ENCODE measurements at regions not wholly inside any gene's neighbourhood (a gene's known extent, or its start where the extent isn't known, plus 50 kb on each side); places are given as distances from the start of the nearest gene placed in this dataset.

DNA sequence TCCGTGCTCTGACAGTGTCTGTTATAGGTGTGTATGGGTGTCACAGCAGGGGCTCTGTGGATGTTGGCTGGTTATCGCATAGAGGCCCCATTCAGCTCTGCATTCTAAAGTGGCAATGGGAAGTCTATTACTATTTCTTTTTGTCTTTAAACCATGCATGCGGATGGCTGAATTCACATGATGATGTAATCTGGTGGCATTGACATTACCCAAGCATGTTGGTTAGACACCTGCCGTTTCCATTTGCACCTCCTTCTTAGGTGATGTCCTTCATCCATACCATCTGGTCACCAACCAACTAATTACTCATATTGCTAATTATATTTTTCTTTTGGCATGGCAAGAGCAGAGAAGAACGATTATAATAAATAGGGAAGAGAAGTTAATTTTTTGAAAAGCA is 270.8 kb upstream of the RGS6 start:
- TF ChIP-seq CTCF (IDR thresholded peaks at IDR 0.05; ENCODE audit: insufficient read depth, low read length, poor library complexity, severe bottlenecking) = no peak
- no peak for TF ChIP-seq EZH2phosphoT487 (conservative IDR thresholded peaks at IDR 0.05; ENCODE audit: low read length)
- no peak overlapping the region for H3K9ac ChIP-seq (ENCODE audit: low read length)
- H3K27me3 ChIP-seq (ENCODE audit: low read length) = no peaks in the 10 kb centered on the region
- no peaks in the 10 kb centered on the region for H4K20me1 ChIP-seq (ENCODE audit: low read depth, low read length)
- no peaks in the 10 kb centered on the region for H3K79me2 ChIP-seq (ENCODE audit: insufficient read depth, low read length)
- H3F3A ChIP-seq (ENCODE audit: insufficient read depth) = no peaks in the 10 kb centered on the region
- no peak overlapping the region for H3K4me3 ChIP-seq (ENCODE audit: insufficient read depth, low read length, poor library complexity, severe bottlenecking)
- H3K4me2 ChIP-seq (ENCODE audit: low read depth, low read length, poor library complexity, severe bottlenecking) = no peak overlapping the region
- H3K36me3 ChIP-seq (ENCODE audit: low read length) = no peaks in the 10 kb centered on the region
- no peak overlapping the region for H3K27ac ChIP-seq (ENCODE audit: low read depth, low read length)
- no peak overlapping the region for H2AFZ ChIP-seq (ENCODE audit: low read depth, low read length, severe bottlenecking)
- no peaks in the 10 kb centered on the region for H3K9me2 ChIP-seq (replicated peaks; ENCODE audit: insufficient read depth, low read length)
- no peaks in the 10 kb centered on the region for H3K9me3 ChIP-seq (ENCODE audit: insufficient read depth, low read length)

DNA sequence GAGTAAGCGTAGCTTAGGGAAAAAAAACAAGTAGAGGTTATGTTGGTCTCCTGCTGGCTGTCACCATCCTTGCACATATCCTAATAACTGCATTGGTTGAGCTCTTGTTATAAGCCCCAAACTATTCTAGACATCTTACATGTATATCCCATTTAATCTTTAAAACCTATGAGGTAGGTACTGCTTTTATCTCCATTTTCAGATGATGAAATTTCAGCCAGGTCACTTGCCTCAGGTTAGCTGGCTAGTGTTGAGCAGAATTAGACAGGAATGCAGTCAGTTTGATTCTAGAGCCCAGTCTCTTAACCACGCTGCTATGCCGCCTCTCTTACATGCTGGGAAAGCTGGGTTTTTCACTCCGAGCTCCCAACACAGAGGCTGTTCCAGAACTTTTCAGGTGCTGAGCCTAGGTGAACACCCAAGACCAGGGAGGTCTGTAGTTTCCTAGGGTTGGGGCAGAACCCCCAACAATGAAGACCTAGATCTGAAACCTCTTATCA is 269.9 kb upstream of the RGS6 start:
- TF ChIP-seq EZH2phosphoT487 (conservative IDR thresholded peaks at IDR 0.05; ENCODE audit: low read length) (no peak), CTCF (IDR thresholded peaks at IDR 0.05; ENCODE audit: insufficient read depth, low read length, poor library complexity, severe bottlenecking) (no peak)
- Histone ChIP-seq H3K27ac (ENCODE audit: low read depth, low read length) (no peak overlapping the region), H4K20me1 (ENCODE audit: low read depth, low read length) (no peaks in the 10 kb centered on the region), H3K9me2 (replicated peaks; ENCODE audit: insufficient read depth, low read length) (no peaks in the 10 kb centered on the region), H3K27me3 (ENCODE audit: low read length) (no peaks in the 10 kb centered on the region), H3K36me3 (ENCODE audit: low read length) (no peaks in the 10 kb centered on the region), H3K4me2 (ENCODE audit: low read depth, low read length, poor library complexity, severe bottlenecking) (no peak overlapping the region), H2AFZ (ENCODE audit: low read depth, low read length, severe bottlenecking) (no peak overlapping the region), H3K9ac (ENCODE audit: low read length) (no peak overlapping the region), H3K9me3 (ENCODE audit: insufficient read depth, low read length) (no peaks in the 10 kb centered on the region), H3F3A (ENCODE audit: insufficient read depth) (no peaks in the 10 kb centered on the region), H3K79me2 (ENCODE audit: insufficient read depth, low read length) (no peaks in the 10 kb centered on the region), H3K4me3 (ENCODE audit: insufficient read depth, low read length, poor library complexity, severe bottlenecking) (no peak overlapping the region)

DNA sequence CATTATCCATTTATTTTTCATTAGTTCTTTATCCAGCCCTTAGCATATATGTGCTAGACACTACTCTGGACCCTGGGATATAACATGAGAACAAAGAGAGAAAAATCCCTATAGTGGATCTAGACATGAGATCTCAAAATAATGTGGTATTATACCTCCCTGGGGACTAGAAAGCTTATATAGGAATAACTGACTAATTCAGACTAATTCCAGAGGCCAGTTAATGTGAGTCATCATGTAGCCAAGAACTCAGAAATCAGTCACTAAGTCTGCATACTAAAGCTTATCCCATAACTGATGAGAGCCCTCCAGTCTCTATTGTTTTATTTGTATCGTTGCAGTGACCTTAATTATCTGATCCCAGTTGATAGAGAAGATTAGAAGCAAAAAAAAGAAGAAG is 267.1 kb upstream of the RGS6 start:
- TF ChIP-seq EZH2phosphoT487 (conservative IDR thresholded peaks at IDR 0.05; ENCODE audit: low read length) = no peak
- no peak for TF ChIP-seq CTCF (IDR thresholded peaks at IDR 0.05; ENCODE audit: insufficient read depth, low read length, poor library complexity, severe bottlenecking)
- no peaks in the 10 kb centered on the region for H3K36me3 ChIP-seq (ENCODE audit: low read length)
- no peak overlapping the region for H3K4me3 ChIP-seq (ENCODE audit: insufficient read depth, low read length, poor library complexity, severe bottlenecking)
- no peak overlapping the region for H3K27ac ChIP-seq (ENCODE audit: low read depth, low read length)
- H3K27me3 ChIP-seq (ENCODE audit: low read length) = no peaks in the 10 kb centered on the region
- H3K9ac ChIP-seq (ENCODE audit: low read length) = no peak overlapping the region
- H2AFZ ChIP-seq (ENCODE audit: low read depth, low read length, severe bottlenecking) = no peak overlapping the region
- H3F3A ChIP-seq (ENCODE audit: insufficient read depth) = no peaks in the 10 kb centered on the region
- H3K9me2 ChIP-seq (replicated peaks; ENCODE audit: insufficient read depth, low read length) = no peaks in the 10 kb centered on the region
- no peaks in the 10 kb centered on the region for H3K9me3 ChIP-seq (ENCODE audit: insufficient read depth, low read length)
- H4K20me1 ChIP-seq (ENCODE audit: low read depth, low read length) = no peaks in the 10 kb centered on the region
- H3K79me2 ChIP-seq (ENCODE audit: insufficient read depth, low read length) = no peaks in the 10 kb centered on the region
- H3K4me2 ChIP-seq (ENCODE audit: low read depth, low read length, poor library complexity, severe bottlenecking) = no peak overlapping the region

Measured in SU-DHL-6 (cell line).